Fibroblast of peridontal ligament (primary cell): ENCODE measurements at regions not wholly inside any gene's neighbourhood (a gene's known extent, or its start where the extent isn't known, plus 50 kb on each side); places are given as distances from the start of the nearest gene placed in this dataset.

Experiments used
- DNase-seq: peaks from one replicate; pipeline ENCODE4 v3.0.0-alpha.2; 2010; ENCODE audit errors: extremely low read depth

DNA sequence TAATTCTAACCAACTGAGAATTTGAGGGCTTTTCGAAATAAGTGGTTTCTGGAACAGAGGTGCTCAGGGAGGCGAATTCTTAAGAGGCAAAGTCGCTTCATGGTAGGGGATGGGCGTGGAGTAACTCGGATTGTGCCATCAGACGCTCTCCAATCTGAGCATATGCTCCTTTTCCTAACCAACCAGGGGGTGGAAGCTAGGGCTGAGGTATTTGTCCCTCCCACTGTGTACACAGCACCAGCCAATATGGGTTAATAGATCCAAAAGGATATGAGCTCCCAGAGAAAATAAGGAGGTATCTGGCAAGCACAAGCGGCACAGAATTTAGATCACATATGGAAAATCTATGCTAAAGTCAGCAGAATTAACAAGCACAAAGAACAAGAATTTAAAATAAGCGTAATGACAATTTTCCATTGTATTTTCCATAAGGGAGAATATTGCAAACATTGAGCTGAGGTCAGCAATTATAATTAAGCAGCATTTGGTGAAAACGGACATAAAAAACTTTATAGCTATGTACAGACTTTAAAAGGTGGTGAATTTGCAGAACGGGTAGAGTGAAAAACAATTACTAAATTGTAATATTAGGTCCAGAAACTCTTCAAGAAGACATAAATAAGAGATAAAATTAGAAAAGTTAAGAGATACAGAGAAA is 55.0 kb upstream of the PHACTR1 start:
- DNase-seq = no peak
